GM06990 (cell line): ENCODE measurements at regions not wholly inside any gene's neighbourhood (a gene's known extent, or its start where the extent isn't known, plus 50 kb on each side); places are given as distances from the start of the nearest gene placed in this dataset.

Experiments
- DNase-seq: peaks from one replicate; pipeline ENCODE4 v3.0.0-alpha.2; 2011; ENCODE audit not compliant: insufficient read length; ENCODE audit errors: extremely low read depth
- H3K27me3 ChIP-seq: replicated peaks from 2 replicates; pipeline ENCODE4 v1.6.0; 2011; ENCODE audit warnings: low read length; ENCODE audit not compliant: control insufficient read depth, insufficient read depth
- H3K36me3 ChIP-seq: 2 replicates; pipeline ENCODE4 v1.5.1; 2011; ENCODE audit warnings: low read length; ENCODE audit not compliant: control insufficient read depth, insufficient read depth
- H3K4me3 ChIP-seq: replicated peaks from 2 replicates; pipeline ENCODE4 v1.5.1; 2011; ENCODE audit warnings: low read depth, mild to moderate bottlenecking, control low read depth, low read length
- CTCF ChIP-seq: IDR thresholded peaks from 2 replicates; pipeline ENCODE4 v1.5.1; 2011; ENCODE audit warnings: low read length, control low read depth, mild to moderate bottlenecking, inconsistent platforms; ENCODE audit not compliant: insufficient read depth, poor library complexity, severe bottlenecking

DNA sequence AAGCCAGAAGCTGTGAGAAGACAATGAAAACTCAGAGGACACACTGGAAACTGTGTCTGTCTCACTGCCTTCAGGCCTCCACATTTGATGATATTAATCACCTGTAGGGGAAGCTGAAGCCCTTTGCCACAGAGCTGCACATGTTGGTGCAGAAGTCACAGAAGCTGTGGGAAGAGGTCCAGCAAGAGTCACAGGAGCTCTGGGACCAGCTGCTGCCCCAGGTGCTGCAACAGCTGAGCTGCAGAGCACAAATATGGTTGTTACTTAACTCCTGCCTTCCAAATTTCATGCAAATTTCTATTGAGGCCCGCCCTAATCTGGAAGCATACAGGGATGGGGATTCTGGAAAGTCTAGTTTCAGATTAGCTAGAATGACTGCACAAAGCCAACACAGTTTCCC lies 169.3 kb downstream of the OGFRL1 start:
- no peak for DNase-seq
- no peaks in the 10 kb centered on the region; the same call in 1 of the 2 replicates for H3K27me3 ChIP-seq
- TF ChIP-seq CTCF, result no peak
- H3K36me3 ChIP-seq, result no peaks in the 10 kb centered on the region
- no peak overlapping the region for H3K4me3 ChIP-seq

DNA sequence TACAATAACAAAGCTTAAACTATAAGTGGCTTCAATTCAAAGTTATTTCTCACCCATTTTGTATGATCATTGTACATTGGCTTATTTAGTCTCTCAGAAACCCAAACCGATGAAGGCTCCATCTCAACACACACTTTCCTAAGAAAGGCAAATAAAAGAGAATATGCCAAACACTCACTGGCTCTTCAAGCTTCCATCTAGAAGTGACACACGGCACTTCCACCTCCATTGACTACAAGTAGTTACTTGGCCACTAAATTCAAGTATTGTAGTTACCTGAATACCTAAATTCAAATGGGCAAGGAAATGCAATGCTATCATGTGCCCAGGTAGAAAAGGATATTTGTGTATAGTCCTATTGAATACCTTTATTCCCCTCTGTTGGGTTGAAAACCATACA lies 170.6 kb downstream of the OGFRL1 start:
- no peak for TF ChIP-seq CTCF
- no peak for DNase-seq
- Histone ChIP-seq H3K4me3 (no peak overlapping the region), H3K27me3 (no peaks in the 10 kb centered on the region; the same call in 1 of the 2 replicates), H3K36me3 (no peaks in the 10 kb centered on the region)

GRCh38 chr6:71460933-71461332 lies 172.3 kb downstream of the OGFRL1 start:
- H3K27me3 ChIP-seq, result no peaks in the 10 kb centered on the region; the same call in 1 of the 2 replicates
- no peak for TF ChIP-seq CTCF
- no peak overlapping the region for H3K4me3 ChIP-seq
- H3K36me3 ChIP-seq, result no peaks in the 10 kb centered on the region
- DNase-seq, result no peak

DNA sequence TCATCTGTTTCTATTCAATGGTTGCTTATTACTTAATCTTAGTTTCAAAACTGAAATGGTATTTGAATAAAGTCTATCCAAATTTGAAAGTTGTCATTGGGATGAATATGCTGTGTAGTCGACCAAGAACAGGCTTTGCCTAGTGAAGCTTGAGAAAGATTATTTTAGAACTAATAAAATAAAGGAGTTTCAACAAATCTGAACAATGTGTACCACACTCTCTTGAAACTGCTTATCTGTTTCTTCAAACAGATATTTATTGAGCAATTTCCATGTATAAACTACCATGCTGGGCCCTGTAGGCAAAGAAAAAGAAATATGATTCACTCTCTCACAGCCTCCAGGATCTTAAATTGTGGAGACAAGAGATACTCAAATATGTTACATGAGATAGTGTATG lies 174.4 kb downstream of the OGFRL1 start:
- Histone ChIP-seq H3K4me3 (no peak overlapping the region), H3K36me3 (no peaks in the 10 kb centered on the region), H3K27me3 (no peaks in the 10 kb centered on the region; the same call in 1 of the 2 replicates)
- no peak for DNase-seq
- TF ChIP-seq CTCF, result no peak

DNA sequence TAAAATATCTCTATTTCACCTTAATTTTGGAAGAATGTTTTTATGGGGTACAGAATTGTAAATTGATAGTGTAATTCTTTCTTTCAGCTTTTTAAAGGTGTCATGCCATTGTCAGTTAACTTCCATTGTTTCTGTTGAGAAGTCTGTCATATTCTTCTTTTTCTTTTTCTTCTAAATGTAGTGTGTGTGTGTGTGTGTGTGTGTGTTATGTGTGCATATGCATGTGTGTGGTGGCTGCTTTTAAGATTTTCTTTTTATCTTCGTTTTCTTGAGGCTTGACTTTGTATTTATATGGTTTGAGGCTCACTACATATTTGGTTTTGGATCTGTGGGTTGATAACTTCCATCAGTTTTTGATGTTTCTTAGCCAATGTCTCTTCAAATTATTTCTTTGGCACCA lies 176.5 kb downstream of the OGFRL1 start:
- no peaks in the 10 kb centered on the region; the same call in 1 of the 2 replicates for H3K27me3 ChIP-seq
- TF ChIP-seq CTCF, result no peak
- H3K36me3 ChIP-seq, result no peaks in the 10 kb centered on the region
- DNase-seq, result no peak
- H3K4me3 ChIP-seq, result no peak overlapping the region

- no peaks in the 10 kb centered on the region for H3K27me3 ChIP-seq
- no peak for DNase-seq
- no peak overlapping the region for H3K4me3 ChIP-seq
- H3K36me3 ChIP-seq, result no peaks in the 10 kb centered on the region
- TF ChIP-seq CTCF, result no peak
Observed at GRCh38 chr6:71466362-71466761, 177.8 kb downstream of the OGFRL1 start.
